ENCODE measurements at regions not wholly inside any gene's neighbourhood (a gene's known extent, or its start where the extent isn't known, plus 50 kb on each side); places are given as distances from the start of the nearest gene placed in this dataset.

DNA sequence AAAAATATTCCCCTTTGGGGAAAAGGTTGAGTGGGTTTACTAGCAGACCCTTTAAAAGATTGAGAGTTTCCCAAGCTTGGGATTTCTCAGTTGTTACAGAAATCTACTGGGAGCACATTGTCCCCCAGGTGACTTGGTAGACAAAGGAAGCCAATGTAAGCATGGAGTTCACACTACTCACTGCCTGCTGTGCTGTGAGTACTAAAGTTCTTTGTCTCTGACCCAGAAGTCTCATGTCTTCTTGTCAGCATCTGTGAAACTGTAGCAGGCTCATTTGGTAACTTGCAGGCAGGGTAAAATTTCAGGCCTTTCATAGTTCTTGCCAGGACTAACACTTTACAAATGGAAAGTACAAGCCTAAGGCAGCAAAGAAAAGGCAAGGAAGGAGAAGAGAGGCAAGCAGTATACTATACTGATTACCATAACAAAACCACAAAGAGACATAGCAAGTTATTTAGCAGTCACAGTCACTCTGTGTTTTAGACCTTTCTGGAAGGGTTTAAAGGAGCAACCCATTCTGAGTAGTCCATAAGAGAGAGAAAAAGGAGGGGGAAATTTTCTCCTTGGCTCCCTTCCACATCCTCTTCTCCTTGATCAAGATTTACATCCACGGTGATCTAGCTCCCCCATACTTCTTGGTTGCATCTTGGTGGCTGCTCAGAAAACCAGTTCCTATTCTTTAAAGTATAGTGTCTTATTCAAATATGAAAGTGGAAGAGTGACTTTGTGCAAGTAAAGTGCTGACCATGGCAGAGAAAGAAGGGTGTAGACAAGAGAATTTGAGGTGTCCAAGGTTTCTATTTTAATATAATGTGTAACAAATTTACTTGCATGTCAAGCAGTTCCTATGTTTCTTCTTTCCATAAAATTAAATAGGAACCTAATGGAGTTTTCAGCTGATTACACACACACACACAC is 160.0 kb upstream of the PDE5A start:
- Mint-ChIP-seq H3K27ac (ENCODE audit: unreplicated experiment) (peak overlapping the region; percentile 52), H3K4me1 (peaks cover 7% of the 10 kb centered on the region), H3K36me3 (ENCODE audit: low read depth) (peaks cover 9% of the 10 kb centered on the region), H3K9me3 (peaks cover 14% of the 10 kb centered on the region), H3K4me3 (no peak overlapping the region), H3K27me3 (ENCODE audit: low read depth) (no peaks in the 10 kb centered on the region)
- DNase-seq (ENCODE audit: low read depth, low spot score) = no peak
- TF ChIP-seq, protein P1, sequence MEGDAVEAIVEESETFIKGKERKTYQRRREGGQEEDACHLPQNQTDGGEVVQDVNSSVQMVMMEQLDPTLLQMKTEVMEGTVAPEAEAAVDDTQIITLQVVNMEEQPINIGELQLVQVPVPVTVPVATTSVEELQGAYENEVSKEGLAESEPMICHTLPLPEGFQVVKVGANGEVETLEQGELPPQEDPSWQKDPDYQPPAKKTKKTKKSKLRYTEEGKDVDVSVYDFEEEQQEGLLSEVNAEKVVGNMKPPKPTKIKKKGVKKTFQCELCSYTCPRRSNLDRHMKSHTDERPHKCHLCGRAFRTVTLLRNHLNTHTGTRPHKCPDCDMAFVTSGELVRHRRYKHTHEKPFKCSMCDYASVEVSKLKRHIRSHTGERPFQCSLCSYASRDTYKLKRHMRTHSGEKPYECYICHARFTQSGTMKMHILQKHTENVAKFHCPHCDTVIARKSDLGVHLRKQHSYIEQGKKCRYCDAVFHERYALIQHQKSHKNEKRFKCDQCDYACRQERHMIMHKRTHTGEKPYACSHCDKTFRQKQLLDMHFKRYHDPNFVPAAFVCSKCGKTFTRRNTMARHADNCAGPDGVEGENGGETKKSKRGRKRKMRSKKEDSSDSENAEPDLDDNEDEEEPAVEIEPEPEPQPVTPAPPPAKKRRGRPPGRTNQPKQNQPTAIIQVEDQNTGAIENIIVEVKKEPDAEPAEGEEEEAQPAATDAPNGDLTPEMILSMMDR (conservative IDR thresholded peaks at IDR 0.05) = no peak

DNA sequence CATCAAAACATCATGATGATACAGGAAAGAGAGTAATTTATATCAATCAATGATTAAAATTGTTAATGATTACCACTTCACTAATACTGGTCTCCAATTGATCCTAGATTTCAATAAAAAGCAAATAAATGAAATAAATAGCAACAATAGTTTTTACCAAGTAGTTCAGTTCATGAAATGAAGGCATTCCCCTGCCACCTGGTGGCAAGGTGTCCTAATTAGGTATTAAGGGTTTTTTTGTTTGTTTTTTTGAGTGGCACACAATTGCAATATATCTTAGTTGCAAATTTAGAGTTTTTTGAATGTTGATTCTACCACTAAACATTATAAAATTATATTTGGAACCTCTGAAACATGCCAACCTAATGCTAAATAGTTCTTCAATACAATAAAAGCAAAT is 157.4 kb upstream of the PDE5A start:
- DNase-seq (ENCODE audit: low read depth, low spot score) = no peak
- Mint-ChIP-seq H3K4me3 (no peak overlapping the region), H3K36me3 (ENCODE audit: low read depth) (peaks cover 9% of the 10 kb centered on the region), H3K27ac (ENCODE audit: unreplicated experiment) (no peak overlapping the region), H3K4me1 (peaks cover 7% of the 10 kb centered on the region), H3K27me3 (ENCODE audit: low read depth) (no peaks in the 10 kb centered on the region), H3K9me3 (peaks cover 15% of the 10 kb centered on the region)
- TF ChIP-seq, protein P1 (conservative IDR thresholded peaks at IDR 0.05) = no peak

DNA sequence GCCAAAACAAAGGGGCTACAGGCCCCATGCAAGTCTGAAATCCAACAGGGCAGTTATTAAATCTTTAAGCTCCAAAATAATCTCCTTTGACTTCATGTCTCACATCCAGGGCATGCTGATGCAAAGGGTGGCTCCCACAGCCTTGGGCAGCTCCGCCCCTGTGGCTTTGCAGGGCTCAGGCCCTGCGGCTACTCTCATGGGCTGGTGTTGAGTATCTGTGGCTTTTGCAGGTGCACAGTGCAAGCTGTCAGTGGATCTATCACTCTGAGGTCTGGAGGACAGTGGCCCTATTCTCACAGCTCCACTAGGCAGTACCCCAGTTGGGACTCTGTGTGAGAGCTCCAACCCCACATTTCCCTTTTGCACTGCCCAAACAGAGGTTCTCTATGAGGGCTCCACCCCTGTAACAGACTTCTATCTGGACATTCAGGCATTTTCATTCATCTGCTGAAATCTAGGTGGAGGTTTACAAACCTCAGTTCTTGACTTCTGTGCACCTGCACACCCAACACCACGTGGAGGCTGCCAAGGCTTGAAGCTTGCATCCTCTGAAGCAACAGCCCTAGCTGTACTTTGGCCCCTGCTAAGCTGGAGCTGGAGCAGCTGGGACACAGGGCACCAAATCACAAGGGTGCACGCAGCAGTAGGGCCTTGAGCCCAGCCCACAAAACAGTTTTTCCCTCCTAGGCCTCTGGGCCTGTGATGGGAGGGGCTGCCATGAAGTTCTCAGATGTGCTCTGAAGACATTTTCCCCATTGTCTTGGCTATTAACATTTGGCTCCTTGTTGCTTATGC is 154.8 kb upstream of the PDE5A start:
- Mint-ChIP-seq H3K9me3 (peaks cover 10% of the 10 kb centered on the region), H3K4me3 (no peak overlapping the region)
- DNase-seq (ENCODE audit: low read depth, low spot score) = no peak

DNA sequence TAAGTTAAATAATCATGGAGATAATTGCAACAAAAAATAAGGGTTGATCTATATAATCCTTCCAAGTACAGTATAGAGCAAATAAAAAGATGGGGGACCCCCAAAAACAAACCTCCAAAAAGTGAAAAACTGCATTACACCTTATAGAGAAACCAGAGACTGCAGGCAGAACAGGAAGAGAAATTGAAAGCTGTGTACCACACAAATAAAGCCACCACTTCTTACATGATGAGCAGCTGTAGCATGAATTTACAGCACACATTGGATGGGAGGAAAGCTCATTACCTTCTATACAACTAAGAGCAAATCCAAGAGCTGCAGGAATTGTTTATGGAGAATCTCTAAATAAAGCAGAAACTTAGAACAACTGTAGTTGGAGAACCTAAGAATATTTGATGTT is 152.4 kb upstream of the PDE5A start:
- H3K36me3 Mint-ChIP-seq (ENCODE audit: low read depth) = peaks cover 5% of the 10 kb centered on the region
- no peak overlapping the region for H3K4me3 Mint-ChIP-seq
- H3K27ac Mint-ChIP-seq (ENCODE audit: unreplicated experiment) = no peak overlapping the region
- peaks cover 12% of the 10 kb centered on the region for H3K9me3 Mint-ChIP-seq
- DNase-seq (ENCODE audit: low read depth, low spot score) = no peak
- no peaks in the 10 kb centered on the region for H3K27me3 Mint-ChIP-seq (ENCODE audit: low read depth)
- no peaks in the 10 kb centered on the region for H3K4me1 Mint-ChIP-seq
- TF ChIP-seq, protein P1 (conservative IDR thresholded peaks at IDR 0.05) = no peak

More for the DNA sequence above, 154.8 kb upstream of the PDE5A start:
- Mint-ChIP-seq H3K27ac (ENCODE audit: unreplicated experiment) (no peak overlapping the region), H3K4me1 (peaks cover 1% of the 10 kb centered on the region), H3K36me3 (ENCODE audit: low read depth) (peaks cover 7% of the 10 kb centered on the region), H3K27me3 (ENCODE audit: low read depth) (no peaks in the 10 kb centered on the region)
- TF ChIP-seq, protein P1 (conservative IDR thresholded peaks at IDR 0.05) = no peak

DNA sequence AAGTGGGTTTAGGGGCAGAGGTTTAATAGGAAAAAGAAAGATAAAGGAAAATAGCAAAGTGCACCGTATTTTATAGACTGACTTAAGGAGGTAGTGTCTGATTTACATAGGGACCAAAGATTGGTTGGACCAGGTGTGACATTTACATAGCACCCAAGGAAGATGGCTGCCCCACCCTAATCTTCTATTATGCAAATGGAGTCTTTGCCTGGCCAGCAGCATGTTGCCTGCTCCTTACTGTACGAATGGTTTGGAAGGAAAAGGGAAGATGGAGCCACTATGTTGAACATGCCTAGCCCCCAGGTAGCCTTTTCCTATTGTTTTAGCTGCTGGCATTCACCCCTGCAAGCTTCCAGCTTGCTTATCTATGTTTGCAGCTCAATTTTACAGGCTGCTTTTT is 146.2 kb upstream of the PDE5A start:
- Mint-ChIP-seq H3K36me3 (ENCODE audit: low read depth) (no peaks in the 10 kb centered on the region), H3K27me3 (ENCODE audit: low read depth) (no peaks in the 10 kb centered on the region), H3K4me3 (no peak overlapping the region), H3K4me1 (no peaks in the 10 kb centered on the region), H3K27ac (ENCODE audit: unreplicated experiment) (no peak overlapping the region), H3K9me3 (peaks cover 5% of the 10 kb centered on the region)
- TF ChIP-seq, protein P1 (conservative IDR thresholded peaks at IDR 0.05) = no peak
- no peak for DNase-seq (ENCODE audit: low read depth, low spot score)

Data from neural crest cell (in vitro differentiated cells).